ENCODE measurements at regions not wholly inside any gene's neighbourhood (a gene's known extent, or its start where the extent isn't known, plus 50 kb on each side); places are given as distances from the start of the nearest gene placed in this dataset.

DNA sequence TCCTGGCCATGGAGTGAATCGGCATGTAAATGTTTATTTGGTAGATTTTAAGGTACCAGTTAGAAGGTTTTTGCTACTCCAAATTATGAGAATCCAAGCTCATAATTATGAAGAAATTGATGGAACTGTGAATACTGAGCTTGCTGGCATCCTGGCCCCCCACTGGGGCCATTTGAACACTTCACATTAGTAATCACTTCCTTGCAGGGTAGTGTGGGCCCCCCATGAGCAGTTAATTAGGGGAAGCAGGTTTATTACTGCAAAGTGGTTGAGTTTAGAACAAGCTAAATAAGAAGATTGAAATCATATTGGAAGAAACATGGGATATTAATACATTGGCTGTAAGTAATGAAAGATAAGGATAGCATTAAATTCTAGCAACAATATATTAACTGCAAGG lies 86.7 kb downstream of the S1PR1 start:
- no peak for DNase-seq (ENCODE audit: low spot score in 2 of 2, unreplicated experiment in 2 of 2)
- H3K36me3 Mint-ChIP-seq, result no peaks in the 10 kb centered on the region
- no peak overlapping the region for H3K27ac Mint-ChIP-seq
- H3K4me1 Mint-ChIP-seq, result no peaks in the 10 kb centered on the region
- no peak overlapping the region for H3K4me3 Mint-ChIP-seq
- H3K27me3 Mint-ChIP-seq (ENCODE audit: low read depth), result peaks cover 48% of the 10 kb centered on the region
- TF ChIP-seq, protein P1, sequence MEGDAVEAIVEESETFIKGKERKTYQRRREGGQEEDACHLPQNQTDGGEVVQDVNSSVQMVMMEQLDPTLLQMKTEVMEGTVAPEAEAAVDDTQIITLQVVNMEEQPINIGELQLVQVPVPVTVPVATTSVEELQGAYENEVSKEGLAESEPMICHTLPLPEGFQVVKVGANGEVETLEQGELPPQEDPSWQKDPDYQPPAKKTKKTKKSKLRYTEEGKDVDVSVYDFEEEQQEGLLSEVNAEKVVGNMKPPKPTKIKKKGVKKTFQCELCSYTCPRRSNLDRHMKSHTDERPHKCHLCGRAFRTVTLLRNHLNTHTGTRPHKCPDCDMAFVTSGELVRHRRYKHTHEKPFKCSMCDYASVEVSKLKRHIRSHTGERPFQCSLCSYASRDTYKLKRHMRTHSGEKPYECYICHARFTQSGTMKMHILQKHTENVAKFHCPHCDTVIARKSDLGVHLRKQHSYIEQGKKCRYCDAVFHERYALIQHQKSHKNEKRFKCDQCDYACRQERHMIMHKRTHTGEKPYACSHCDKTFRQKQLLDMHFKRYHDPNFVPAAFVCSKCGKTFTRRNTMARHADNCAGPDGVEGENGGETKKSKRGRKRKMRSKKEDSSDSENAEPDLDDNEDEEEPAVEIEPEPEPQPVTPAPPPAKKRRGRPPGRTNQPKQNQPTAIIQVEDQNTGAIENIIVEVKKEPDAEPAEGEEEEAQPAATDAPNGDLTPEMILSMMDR (IDR thresholded peaks at IDR 0.05; ENCODE audit: unreplicated experiment), result no peak
- H3K9me3 Mint-ChIP-seq, result no peaks in the 10 kb centered on the region

DNA sequence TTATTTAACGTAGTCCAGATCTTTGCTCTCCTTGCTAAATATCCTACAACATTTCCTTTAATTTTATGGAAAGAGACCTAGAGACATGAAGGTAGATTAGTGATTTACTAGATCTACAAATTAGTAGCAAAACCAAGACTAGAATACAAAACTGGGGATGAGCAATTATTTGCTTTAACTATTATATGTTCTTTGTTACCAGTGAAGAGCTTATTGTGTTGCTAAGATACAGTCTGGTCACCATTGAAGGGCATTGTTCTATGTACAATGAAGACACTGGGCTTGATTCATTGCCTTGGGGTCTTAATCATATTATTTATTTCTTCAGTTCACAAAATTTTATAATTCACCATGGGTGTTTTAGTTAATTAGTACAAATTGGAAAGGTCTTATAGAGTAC lies 88.3 kb downstream of the S1PR1 start:
- Mint-ChIP-seq H3K4me3 (no peak overlapping the region), H3K36me3 (no peaks in the 10 kb centered on the region), H3K9me3 (no peaks in the 10 kb centered on the region), H3K27ac (no peak overlapping the region), H3K27me3 (ENCODE audit: low read depth) (peaks cover 46% of the 10 kb centered on the region), H3K4me1 (no peaks in the 10 kb centered on the region)
- DNase-seq (ENCODE audit: low spot score in 2 of 2, unreplicated experiment in 2 of 2), result no peak
- TF ChIP-seq, protein P1 (IDR thresholded peaks at IDR 0.05; ENCODE audit: unreplicated experiment), result no peak

DNA sequence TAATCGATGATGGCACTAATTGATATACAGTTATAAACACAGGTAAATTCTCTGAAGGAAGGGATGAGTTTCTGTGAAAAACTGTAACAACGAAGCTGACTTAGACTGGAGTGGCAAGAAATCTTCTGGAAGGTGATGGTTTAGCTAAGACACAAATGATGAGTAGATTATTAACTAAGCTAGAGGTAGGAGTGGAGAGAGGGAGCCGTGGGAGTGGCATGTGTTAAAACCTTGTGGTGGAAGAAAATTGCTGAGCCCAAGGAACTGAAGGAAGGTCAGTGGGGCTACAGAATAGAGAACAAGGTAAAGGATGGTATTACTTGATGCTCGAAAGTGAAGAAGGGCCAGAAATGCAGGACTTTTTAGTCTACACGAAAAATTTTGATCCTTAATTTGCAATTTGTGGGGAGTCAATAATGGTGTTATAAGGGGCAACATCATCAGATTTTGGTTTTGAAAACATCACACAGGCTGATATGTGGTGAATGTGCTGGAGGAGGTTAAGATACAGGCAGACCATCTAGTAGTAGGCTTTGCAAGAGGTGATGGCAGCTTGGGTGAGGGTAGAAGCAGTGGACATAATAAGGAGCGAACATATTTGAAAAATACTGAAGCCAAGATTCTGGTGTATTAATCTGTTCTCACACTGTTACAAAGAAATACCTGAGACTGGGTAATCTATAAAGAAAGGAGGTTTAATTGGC lies 93.8 kb downstream of the S1PR1 start:
- no peak overlapping the region for H3K27ac Mint-ChIP-seq
- no peaks in the 10 kb centered on the region for H3K4me1 Mint-ChIP-seq
- no peak for DNase-seq (ENCODE audit: low spot score in 2 of 2, unreplicated experiment in 2 of 2)
- TF ChIP-seq, protein P1 (IDR thresholded peaks at IDR 0.05; ENCODE audit: unreplicated experiment), result no peak
- H3K9me3 Mint-ChIP-seq, result no peaks in the 10 kb centered on the region
- no peaks in the 10 kb centered on the region for H3K36me3 Mint-ChIP-seq
- H3K27me3 Mint-ChIP-seq (ENCODE audit: low read depth), result peaks cover 35% of the 10 kb centered on the region
- H3K4me3 Mint-ChIP-seq, result no peak overlapping the region

DNA sequence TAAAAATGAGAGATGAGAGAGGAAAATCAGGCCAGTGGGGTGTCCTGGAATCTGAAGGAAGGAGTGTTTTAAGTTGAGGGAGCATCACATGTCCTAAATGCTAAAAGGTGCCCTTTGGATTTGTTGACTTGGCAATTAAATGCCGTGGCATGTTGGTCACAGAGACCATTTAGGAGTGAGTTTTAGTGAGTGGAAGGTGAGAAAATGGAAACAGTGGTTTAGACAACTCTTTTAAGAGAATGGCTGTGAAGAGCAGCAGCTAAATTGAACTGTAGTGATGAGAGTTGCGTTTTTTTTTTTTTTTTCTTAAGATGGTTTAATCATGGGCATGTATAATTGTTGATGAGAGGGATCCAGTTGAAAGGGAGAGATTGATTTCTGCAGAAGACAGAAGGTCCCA lies 95.0 kb downstream of the S1PR1 start:
- TF ChIP-seq, protein P1 (IDR thresholded peaks at IDR 0.05; ENCODE audit: unreplicated experiment), result no peak
- Mint-ChIP-seq H3K4me1 (no peaks in the 10 kb centered on the region), H3K27me3 (ENCODE audit: low read depth) (peaks cover 30% of the 10 kb centered on the region), H3K36me3 (no peaks in the 10 kb centered on the region), H3K4me3 (no peak overlapping the region), H3K9me3 (peaks cover 3% of the 10 kb centered on the region), H3K27ac (no peak overlapping the region)
- no peak for DNase-seq (ENCODE audit: low spot score in 2 of 2, unreplicated experiment in 2 of 2)

DNA sequence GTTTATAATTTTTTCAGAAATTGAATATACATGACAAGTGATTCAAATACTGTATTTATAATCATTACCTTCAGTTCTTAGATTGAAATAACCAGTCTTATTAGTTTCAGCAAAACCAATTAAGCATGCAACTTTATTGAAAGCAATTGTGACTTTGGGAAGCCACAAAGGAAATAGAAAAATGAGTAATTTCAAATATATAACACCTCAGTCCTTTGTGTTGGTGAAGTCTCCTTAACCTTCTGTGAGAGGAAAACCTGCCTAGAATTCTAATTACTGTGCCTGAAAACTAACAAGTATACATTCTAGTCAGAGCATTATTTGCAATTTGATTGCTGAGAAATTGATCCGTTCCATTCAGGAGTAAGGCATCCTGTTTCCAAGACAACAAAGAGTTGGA lies 95.8 kb downstream of the S1PR1 start:
- TF ChIP-seq, protein P1 (IDR thresholded peaks at IDR 0.05; ENCODE audit: unreplicated experiment), result no peak
- H3K27me3 Mint-ChIP-seq (ENCODE audit: low read depth), result peaks cover 27% of the 10 kb centered on the region
- no peak for DNase-seq (ENCODE audit: low spot score in 2 of 2, unreplicated experiment in 2 of 2)

More for the DNA sequence above, 95.8 kb downstream of the S1PR1 start:
- Mint-ChIP-seq H3K4me3 (no peak overlapping the region), H3K27ac (no peak overlapping the region), H3K4me1 (no peaks in the 10 kb centered on the region), H3K9me3 (peaks cover 6% of the 10 kb centered on the region), H3K36me3 (no peaks in the 10 kb centered on the region)

Measured in mesothelial cell of epicardium (in vitro differentiated cells).